Natural killer cell (primary cell): ENCODE measurements at regions not wholly inside any gene's neighbourhood (a gene's known extent, or its start where the extent isn't known, plus 50 kb on each side); places are given as distances from the start of the nearest gene placed in this dataset.

Experiments
- ATAC-seq, 3 donors: fragments of 150-1000 bp in 2 of 3; fragments of 200-7000 bp in 1 of 3; cut with Tn5 transposase; 1 replicate in 1 of 3; 2 replicates in 2 of 3; pipeline ENCODE4 v1.10.0; 2021; ENCODE audit warnings: mild to moderate bottlenecking in 2 of 3, moderate library complexity in 2 of 3
- DNase-seq, 2 donors: peaks; one replicate each; pipeline versions ENCODE4 v3.0.0 to v3.0.0-alpha.2; 2013 to 2021; ENCODE audit warnings: mixed read lengths in 1 of 2
- H3K27ac ChIP-seq: one replicate; pipeline ENCODE4 v1.5.1; 2013; ENCODE audit warnings: mild to moderate bottlenecking, low read length
- H3K27me3 ChIP-seq: one replicate; pipeline ENCODE4 v1.6.1; 2013; ENCODE audit warnings: low read length; ENCODE audit not compliant: control insufficient read depth, insufficient read depth
- H3K36me3 ChIP-seq: one replicate; pipeline ENCODE4 v1.6.1; 2013; ENCODE audit warnings: low read length; ENCODE audit not compliant: control insufficient read depth, insufficient read depth
- H3K4me1 ChIP-seq: one replicate; pipeline ENCODE4 v1.6.1; 2013; ENCODE audit warnings: low read length; ENCODE audit not compliant: control insufficient read depth, insufficient read depth
- H3K4me3 ChIP-seq: one replicate; pipeline ENCODE4 v1.5.1; 2013; ENCODE audit warnings: low read length
- H3K9me3 ChIP-seq: one replicate; pipeline ENCODE4 v1.6.1; 2013; ENCODE audit warnings: low read length; ENCODE audit not compliant: control insufficient read depth, insufficient read depth
- H3K27ac Mint-ChIP-seq, 2 donors: one replicate each; pipeline ENCODE4 v1.8.0; 2022; ENCODE audit warnings: mild to moderate bottlenecking in 2 of 2, mixed read lengths in 2 of 2, moderate library complexity in 1 of 2
- H3K27me3 Mint-ChIP-seq, 2 donors: one replicate each; pipeline ENCODE4 v1.8.0; 2022; ENCODE audit warnings: low read depth in 2 of 2, mixed read lengths in 2 of 2
- H3K36me3 Mint-ChIP-seq: one replicate; pipeline ENCODE4 v1.8.0; 2022; ENCODE audit warnings: mixed read lengths
- H3K4me1 Mint-ChIP-seq, 2 donors: one replicate each; pipeline ENCODE4 v1.8.0; 2022; ENCODE audit warnings: mixed read lengths in 2 of 2
- H3K4me3 Mint-ChIP-seq: one replicate; pipeline ENCODE4 v1.8.0; 2022; ENCODE audit warnings: mild to moderate bottlenecking, moderate library complexity, mixed read lengths
- H3K9me3 Mint-ChIP-seq, 2 donors: one replicate each; pipeline ENCODE4 v1.8.0; 2022; ENCODE audit warnings: mixed read lengths in 2 of 2
- WGBS: methylation state at CpG from one replicate; pipeline ENCODE4 v1.1.7; 2013; ENCODE audit warnings: missing lambda C conversion rate; ENCODE audit not compliant: insufficient coverage; 5-methylcytosine and 5-hydroxymethylcytosine counted together
- intact Hi-C: fragments of 100-400 bp; cut with micrococcal nuclease; formaldehyde crosslinking; loops from one replicate; pipeline ENCODE4 v1.14.2; 2022
- TF ChIP-seq, protein P1 (sequence below): fragments of 200-600 bp; IDR thresholded peaks from one replicate; pipeline ENCODE4 v1.8.0; 2022; ENCODE audit warnings: antibody characterized with exemption

DNA sequence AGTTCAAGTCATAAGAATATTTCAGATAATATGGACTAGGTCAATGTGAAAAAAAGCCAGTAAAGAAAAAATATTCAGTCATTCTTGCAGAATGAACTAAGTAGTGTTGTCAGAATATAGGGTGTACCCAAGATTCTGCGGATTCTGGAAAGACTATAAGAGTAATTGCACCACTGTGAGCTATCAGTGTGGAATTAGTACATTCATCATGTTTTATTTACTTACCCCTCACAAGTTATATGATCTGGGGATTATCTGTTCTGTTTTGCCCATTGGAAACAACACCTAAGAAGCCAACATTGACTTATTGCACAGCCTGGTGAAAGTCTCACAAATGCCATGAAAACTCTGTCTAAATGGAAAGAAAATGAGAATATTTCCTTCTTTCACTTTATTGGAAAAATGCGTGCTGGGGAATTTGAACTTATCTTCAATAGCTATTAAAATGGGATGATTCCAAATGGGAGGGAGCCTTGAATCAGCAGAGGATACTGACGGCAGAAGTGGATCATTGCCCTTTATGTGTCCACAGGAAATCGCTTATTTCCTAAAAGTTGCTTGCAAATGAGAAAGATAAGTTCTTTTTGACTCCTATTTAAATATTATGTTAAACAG lies 563.3 kb upstream of the POM121L12 start:
- Histone ChIP-seq H3K27me3 (no peaks in the 10 kb centered on the region), H3K36me3 (no peaks in the 10 kb centered on the region), H3K4me3 (no peak overlapping the region), H3K27ac (no peak overlapping the region), H3K4me1 (no peaks in the 10 kb centered on the region), H3K9me3 (peaks cover 3% of the 10 kb centered on the region)
- H3K9me3 Mint-ChIP-seq, result peaks cover 9 to 23% of the 10 kb centered on the region in 2 donors
- H3K27ac Mint-ChIP-seq, result no peak overlapping the region
- TF ChIP-seq, protein P1, sequence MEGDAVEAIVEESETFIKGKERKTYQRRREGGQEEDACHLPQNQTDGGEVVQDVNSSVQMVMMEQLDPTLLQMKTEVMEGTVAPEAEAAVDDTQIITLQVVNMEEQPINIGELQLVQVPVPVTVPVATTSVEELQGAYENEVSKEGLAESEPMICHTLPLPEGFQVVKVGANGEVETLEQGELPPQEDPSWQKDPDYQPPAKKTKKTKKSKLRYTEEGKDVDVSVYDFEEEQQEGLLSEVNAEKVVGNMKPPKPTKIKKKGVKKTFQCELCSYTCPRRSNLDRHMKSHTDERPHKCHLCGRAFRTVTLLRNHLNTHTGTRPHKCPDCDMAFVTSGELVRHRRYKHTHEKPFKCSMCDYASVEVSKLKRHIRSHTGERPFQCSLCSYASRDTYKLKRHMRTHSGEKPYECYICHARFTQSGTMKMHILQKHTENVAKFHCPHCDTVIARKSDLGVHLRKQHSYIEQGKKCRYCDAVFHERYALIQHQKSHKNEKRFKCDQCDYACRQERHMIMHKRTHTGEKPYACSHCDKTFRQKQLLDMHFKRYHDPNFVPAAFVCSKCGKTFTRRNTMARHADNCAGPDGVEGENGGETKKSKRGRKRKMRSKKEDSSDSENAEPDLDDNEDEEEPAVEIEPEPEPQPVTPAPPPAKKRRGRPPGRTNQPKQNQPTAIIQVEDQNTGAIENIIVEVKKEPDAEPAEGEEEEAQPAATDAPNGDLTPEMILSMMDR, result no peak
- no peaks in the 10 kb centered on the region for H3K4me1 Mint-ChIP-seq
- no peak for DNase-seq
- intact Hi-C loops, result no loop called here
- no peak overlapping the region for H3K4me3 Mint-ChIP-seq
- no peaks in the 10 kb centered on the region for H3K36me3 Mint-ChIP-seq
- WGBS, result 82% methylated on average over 4 of the region's 4 CpGs
- ATAC-seq, result no peak
- no peaks in the 10 kb centered on the region for H3K27me3 Mint-ChIP-seq

DNA sequence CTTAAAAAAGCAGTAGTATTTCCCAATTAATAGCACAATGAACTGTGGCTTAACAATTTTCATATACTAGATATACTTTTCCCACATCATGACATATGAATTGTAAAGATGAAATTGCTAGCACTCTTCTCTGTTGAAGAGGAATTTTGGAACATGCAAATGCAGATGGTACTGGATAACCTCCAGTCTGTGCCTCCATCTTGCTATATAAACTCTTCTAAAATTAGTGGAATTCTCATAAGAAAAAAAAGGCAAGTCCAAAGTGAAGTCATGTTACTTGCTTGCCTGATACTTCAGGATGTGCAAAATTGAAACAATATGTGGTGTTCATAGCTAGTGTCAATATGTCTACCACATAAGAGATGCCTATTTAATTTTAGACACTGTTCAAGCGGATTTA lies 570.2 kb upstream of the POM121L12 start:
- intact Hi-C loops, result no loop called here
- H3K36me3 ChIP-seq, result no peaks in the 10 kb centered on the region
- DNase-seq (no peak), ATAC-seq (no peak)
- Mint-ChIP-seq H3K4me3 (no peak overlapping the region), H3K27me3 (no peaks in the 10 kb centered on the region), H3K4me1 (no peaks in the 10 kb centered on the region), H3K36me3 (peaks cover 7% of the 10 kb centered on the region), H3K9me3 (peaks cover 13 to 18% of the 10 kb centered on the region in 2 donors), H3K27ac (no peak overlapping the region)
- WGBS, result 88% methylated on average over 1 of the region's 1 CpG
- H3K4me3 ChIP-seq, result no peak overlapping the region
- TF ChIP-seq, protein P1, result no peak
- H3K4me1 ChIP-seq, result no peaks in the 10 kb centered on the region
- no peak overlapping the region for H3K27ac ChIP-seq
- H3K27me3 ChIP-seq, result no peaks in the 10 kb centered on the region
- peaks cover 6% of the 10 kb centered on the region for H3K9me3 ChIP-seq

DNA sequence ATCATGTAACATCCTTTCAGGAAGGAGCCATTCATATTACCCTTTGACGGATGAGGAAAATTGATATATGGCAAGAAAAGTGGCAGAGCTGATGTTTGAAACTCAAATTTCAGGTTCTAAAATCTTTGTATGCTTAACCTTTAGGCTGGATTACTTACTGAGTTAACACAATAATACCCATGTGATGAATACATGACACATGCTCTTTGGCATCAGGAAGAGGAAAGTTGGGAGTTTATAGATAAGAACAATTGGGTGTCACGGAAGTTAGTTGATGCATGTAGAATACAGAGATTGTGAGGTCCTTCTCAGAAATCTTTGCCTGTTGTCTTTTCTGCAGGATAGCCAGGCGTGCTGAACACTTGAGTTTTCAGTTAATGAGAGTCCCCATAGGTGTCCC lies 572.1 kb upstream of the POM121L12 start:
- Mint-ChIP-seq H3K4me3 (no peak overlapping the region), H3K4me1 (no peaks in the 10 kb centered on the region), H3K27ac (no peak overlapping the region), H3K27me3 (no peaks in the 10 kb centered on the region), H3K36me3 (peaks cover 14% of the 10 kb centered on the region), H3K9me3 (peaks cover 14 to 19% of the 10 kb centered on the region in 2 donors)
- no peaks in the 10 kb centered on the region for H3K27me3 ChIP-seq
- WGBS, result 78% methylated on average over 2 of the region's 3 CpGs
- intact Hi-C loops, result no loop called here
- no peak for ATAC-seq
- TF ChIP-seq, protein P1, result no peak
- no peak overlapping the region for H3K27ac ChIP-seq
- H3K4me3 ChIP-seq, result no peak overlapping the region
- DNase-seq, result no peak
- peaks cover 12% of the 10 kb centered on the region for H3K9me3 ChIP-seq
- no peaks in the 10 kb centered on the region for H3K36me3 ChIP-seq
- no peaks in the 10 kb centered on the region for H3K4me1 ChIP-seq

DNA sequence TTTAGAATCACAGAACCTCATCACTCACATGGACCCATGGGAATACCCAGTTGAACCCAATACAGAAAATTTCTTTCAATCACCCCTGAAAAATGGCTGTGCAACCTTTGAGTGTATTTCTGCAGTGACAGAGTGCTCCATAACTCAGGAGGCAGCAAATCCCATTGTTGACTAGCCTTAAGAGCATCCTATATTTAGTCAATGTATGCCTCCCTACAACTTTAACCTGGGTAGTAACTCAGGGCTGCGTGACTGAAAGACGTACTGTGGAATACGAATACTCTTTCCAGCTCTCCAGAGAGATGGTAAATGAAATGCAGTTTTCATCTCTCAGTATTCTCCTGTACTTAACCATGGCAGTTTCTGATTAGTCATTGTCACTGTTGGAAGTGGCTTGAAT lies 573.0 kb upstream of the POM121L12 start:
- TF ChIP-seq, protein P1, result no peak
- intact Hi-C loops, result no loop called here
- H3K9me3 Mint-ChIP-seq, result peaks cover 17 to 23% of the 10 kb centered on the region in 2 donors

More for the DNA sequence above, 573.0 kb upstream of the POM121L12 start:
- Histone ChIP-seq H3K4me1 (no peaks in the 10 kb centered on the region), H3K36me3 (no peaks in the 10 kb centered on the region), H3K4me3 (no peak overlapping the region), H3K27me3 (no peaks in the 10 kb centered on the region), H3K9me3 (peaks cover 14% of the 10 kb centered on the region), H3K27ac (no peak overlapping the region)
- 73% methylated on average over 3 of the region's 3 CpGs for WGBS
- ATAC-seq (no peak), DNase-seq (no peak)
- H3K36me3 Mint-ChIP-seq, result peaks cover 15% of the 10 kb centered on the region
- H3K4me3 Mint-ChIP-seq, result no peak overlapping the region
- H3K27me3 Mint-ChIP-seq, result no peaks in the 10 kb centered on the region
- no peak overlapping the region for H3K27ac Mint-ChIP-seq
- no peaks in the 10 kb centered on the region for H3K4me1 Mint-ChIP-seq
